GM23248 (cell line): ENCODE measurements at regions not wholly inside any gene's neighbourhood (a gene's known extent, or its start where the extent isn't known, plus 50 kb on each side); places are given as distances from the start of the nearest gene placed in this dataset.

Experiments
- DNase-seq: peaks from one replicate; pipeline ENCODE4 v3.0.0-alpha.2; 2015
- H2AFZ ChIP-seq: fragments of 200-600 bp; sonication (generic); 2 replicates; pipeline ENCODE4 v1.6.1; 2016; ENCODE audit warnings: antibody characterized with exemption
- H3F3A ChIP-seq: fragments of 200-600 bp; sonication (generic); 2 replicates; pipeline ENCODE4 v1.6.1; 2016; ENCODE audit warnings: mild to moderate bottlenecking, antibody characterized with exemption, mixed run types; ENCODE audit not compliant: insufficient read depth
- H3K27ac ChIP-seq: fragments of 200-600 bp; sonication (generic); 2 replicates; pipeline ENCODE4 v1.5.1; 2016; ENCODE audit warnings: mild to moderate bottlenecking
- H3K27me3 ChIP-seq: fragments of 200-600 bp; sonication (generic); replicated peaks from 2 replicates; pipeline ENCODE4 v1.6.1; 2016; ENCODE audit warnings: mild to moderate bottlenecking; ENCODE audit not compliant: insufficient read depth
- H3K36me3 ChIP-seq: fragments of 200-600 bp; sonication (generic); 2 replicates; pipeline ENCODE4 v1.6.1; 2016; ENCODE audit warnings: low read depth, mild to moderate bottlenecking
- H3K4me1 ChIP-seq: fragments of 200-600 bp; sonication (generic); 2 replicates; pipeline ENCODE4 v1.6.1; 2016; ENCODE audit warnings: mild to moderate bottlenecking; ENCODE audit not compliant: insufficient read depth
- H3K4me2 ChIP-seq: fragments of 200-600 bp; sonication (generic); one replicate; pipeline ENCODE4 v1.6.1; 2016; ENCODE audit warnings: mild to moderate bottlenecking; ENCODE audit not compliant: unreplicated experiment
- H3K4me3 ChIP-seq: fragments of 200-600 bp; sonication (generic); 2 replicates; pipeline ENCODE4 v1.5.1; 2016; ENCODE audit warnings: mild to moderate bottlenecking
- H3K79me2 ChIP-seq: fragments of 200-600 bp; sonication (generic); 2 replicates; pipeline ENCODE4 v1.6.1; 2016; ENCODE audit warnings: mild to moderate bottlenecking; ENCODE audit not compliant: insufficient read depth
- H3K9ac ChIP-seq: fragments of 200-600 bp; sonication (generic); 2 replicates; pipeline ENCODE4 v1.6.1; 2016; ENCODE audit warnings: mild to moderate bottlenecking
- H3K9me2 ChIP-seq: fragments of 200-600 bp; sonication (generic); 2 replicates; pipeline ENCODE4 v1.6.1; 2016; ENCODE audit warnings: mixed run types, mild to moderate bottlenecking, moderate library complexity; ENCODE audit not compliant: insufficient read depth
- H3K9me3 ChIP-seq: fragments of 200-600 bp; sonication (generic); one replicate; pipeline ENCODE4 v1.6.1; 2017; ENCODE audit warnings: low read depth
- H4K20me1 ChIP-seq: fragments of 200-600 bp; sonication (generic); 2 replicates; pipeline ENCODE4 v1.6.0; 2016; ENCODE audit not compliant: insufficient read depth
- EZH2 ChIP-seq: fragments of 200-600 bp; sonication (generic); IDR thresholded peaks from 2 replicates; pipeline ENCODE4 v1.6.1; 2018; ENCODE audit warnings: antibody characterized with exemption, mild to moderate bottlenecking; ENCODE audit not compliant: insufficient read depth, poor library complexity, severe bottlenecking
- EZH2phosphoT487 ChIP-seq: fragments of 200-600 bp; sonication (generic); IDR thresholded peaks from 2 replicates; pipeline ENCODE4 v1.6.1; 2018; ENCODE audit warnings: antibody characterized with exemption, moderate library complexity, mild to moderate bottlenecking, low read depth; ENCODE audit not compliant: insufficient read depth
- WGBS, 2 experiments: methylation state at CpG; one replicate each; pipeline ENCODE4 v1.1.6; 2015 to 2017; ENCODE audit warnings: low lambda C conversion rate in 2 of 2, low coverage in 1 of 2; ENCODE audit errors: missing lambda C conversion rate in 2 of 2; 5-methylcytosine and 5-hydroxymethylcytosine counted together
- in situ Hi-C: fragments of 300-500 bp; cut with MboI; formaldehyde crosslinking; loops from 2 replicates; pipeline ENCODE4 v1.15.0; 2020

DNA sequence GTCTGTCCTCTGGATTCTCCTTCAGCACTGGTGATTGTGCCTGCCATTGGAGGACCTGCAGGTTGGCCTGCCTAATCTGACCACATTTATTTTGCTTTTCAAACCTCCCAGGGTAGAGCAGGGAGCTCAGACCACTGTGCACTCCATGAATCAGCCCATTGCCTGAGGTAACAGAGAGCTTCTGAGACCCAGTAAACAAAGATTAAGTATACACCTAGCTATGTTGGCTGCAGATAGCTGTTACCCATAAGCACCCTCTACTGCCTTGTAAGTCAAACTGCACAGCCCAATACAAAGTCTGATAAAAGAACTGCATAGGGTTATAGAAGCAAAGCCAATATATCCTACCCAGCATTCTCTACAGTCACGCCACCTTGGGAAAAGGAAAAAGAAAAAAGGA, 338.7 kb downstream of the HTR1B start:
- in situ Hi-C loops = no loop called here
- Histone ChIP-seq H4K20me1 (no peaks in the 10 kb centered on the region), H3K4me1 (no peaks in the 10 kb centered on the region), H3K36me3 (no peaks in the 10 kb centered on the region), H3K79me2 (no peaks in the 10 kb centered on the region), H3K9ac (no peak overlapping the region), H3K9me3 (no peaks in the 10 kb centered on the region), H3F3A (no peaks in the 10 kb centered on the region), H3K4me2 (no peak overlapping the region), H3K27me3 (no peaks in the 10 kb centered on the region), H2AFZ (no peak overlapping the region), H3K27ac (no peak overlapping the region), H3K9me2 (no peaks in the 10 kb centered on the region), H3K4me3 (no peak overlapping the region)
- TF ChIP-seq EZH2phosphoT487 (no peak), EZH2 (no peak)
- 38% methylated on average over 1 of the region's 1 CpG for WGBS, 2 experiments
- peak; percentile 6 for DNase-seq

- Histone ChIP-seq H3K4me3 (no peak overlapping the region), H3K79me2 (no peaks in the 10 kb centered on the region), H3K27ac (no peak overlapping the region), H3F3A (no peaks in the 10 kb centered on the region), H3K9me2 (no peaks in the 10 kb centered on the region), H3K4me2 (no peak overlapping the region), H2AFZ (no peak overlapping the region), H4K20me1 (no peaks in the 10 kb centered on the region), H3K9me3 (no peaks in the 10 kb centered on the region), H3K36me3 (no peaks in the 10 kb centered on the region), H3K9ac (no peak overlapping the region), H3K27me3 (no peaks in the 10 kb centered on the region), H3K4me1 (no peaks in the 10 kb centered on the region)
- 64 to 68% methylated on average over 3 of the region's 3 CpGs for WGBS, 2 experiments
- in situ Hi-C loops = no loop called here
- TF ChIP-seq EZH2 (no peak), EZH2phosphoT487 (no peak)
- DNase-seq = no peak
Measured at GRCh38 chr6:77123527-77123926, 339.8 kb downstream of the HTR1B start.

- Histone ChIP-seq H3K9me2 (no peaks in the 10 kb centered on the region), H3K79me2 (no peaks in the 10 kb centered on the region), H3K4me3 (no peak overlapping the region), H4K20me1 (no peaks in the 10 kb centered on the region), H3K27me3 (no peaks in the 10 kb centered on the region), H3K36me3 (no peaks in the 10 kb centered on the region), H2AFZ (no peak overlapping the region), H3F3A (no peaks in the 10 kb centered on the region), H3K4me1 (no peaks in the 10 kb centered on the region), H3K9ac (no peak overlapping the region), H3K27ac (no peak overlapping the region), H3K9me3 (no peaks in the 10 kb centered on the region), H3K4me2 (no peak overlapping the region)
- DNase-seq = peak; percentile 4
- TF ChIP-seq EZH2 (no peak), EZH2phosphoT487 (no peak)
- in situ Hi-C loops = no loop called here
- WGBS, 2 experiments = 50 to 59% methylated on average over 4 of the region's 4 CpGs
Measured at GRCh38 chr6:77106992-77107391, 356.3 kb downstream of the HTR1B start.

DNA sequence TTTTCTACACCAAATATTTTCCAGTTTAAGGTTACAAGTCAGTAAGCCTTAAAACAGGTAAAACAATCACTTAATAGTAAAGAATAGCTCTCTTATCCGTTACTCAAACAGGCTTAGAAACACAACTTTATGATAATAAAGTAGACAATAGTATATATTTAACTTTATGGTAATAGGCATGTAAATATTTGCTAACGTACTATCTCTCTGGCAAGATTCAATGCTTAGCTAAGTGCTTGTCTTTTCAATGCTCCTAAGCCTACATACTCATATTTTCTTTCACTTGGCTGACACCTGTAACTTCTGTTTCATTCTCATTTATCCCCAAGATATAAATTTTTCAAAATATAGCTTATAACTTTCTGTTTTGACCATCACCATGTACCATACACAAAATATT, 358.2 kb downstream of the HTR1B start:
- Histone ChIP-seq H3K27ac (no peak overlapping the region), H3K4me2 (no peak overlapping the region), H2AFZ (no peak overlapping the region), H3K79me2 (no peaks in the 10 kb centered on the region), H3F3A (no peaks in the 10 kb centered on the region), H4K20me1 (no peaks in the 10 kb centered on the region), H3K27me3 (no peaks in the 10 kb centered on the region), H3K9me3 (no peaks in the 10 kb centered on the region), H3K4me3 (no peak overlapping the region), H3K36me3 (no peaks in the 10 kb centered on the region), H3K9ac (no peak overlapping the region), H3K9me2 (no peaks in the 10 kb centered on the region), H3K4me1 (no peaks in the 10 kb centered on the region)
- no peak for DNase-seq
- in situ Hi-C loops = no loop called here
- no peak for TF ChIP-seq EZH2
- TF ChIP-seq EZH2phosphoT487 = no peak
- 52 to 61% methylated on average over 2 of the region's 2 CpGs for WGBS, 2 experiments

DNA sequence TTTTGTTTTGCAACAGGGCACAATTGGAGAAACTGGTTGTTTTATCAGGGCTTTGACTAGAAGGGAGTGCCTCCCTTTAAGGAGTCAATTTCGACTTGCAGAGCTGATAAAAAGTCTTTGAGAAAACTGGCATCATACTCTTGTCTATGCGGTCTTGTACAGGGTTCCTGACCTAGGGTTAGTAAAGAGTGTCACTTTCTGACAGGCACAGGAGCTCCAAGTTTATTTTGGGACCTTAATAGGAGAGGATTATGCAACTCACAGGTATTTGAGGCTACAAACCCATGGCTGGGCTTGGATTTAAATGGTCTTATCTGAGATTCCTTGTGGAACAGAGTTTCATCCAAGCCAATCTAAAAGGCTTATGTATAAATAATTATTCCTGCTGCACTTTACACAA, 365.4 kb downstream of the HTR1B start:
- Histone ChIP-seq H3K36me3 (no peaks in the 10 kb centered on the region), H3K79me2 (no peaks in the 10 kb centered on the region), H3K9ac (no peak overlapping the region), H3K4me3 (no peak overlapping the region), H3F3A (no peaks in the 10 kb centered on the region), H3K27ac (no peak overlapping the region), H3K27me3 (no peaks in the 10 kb centered on the region), H2AFZ (no peak overlapping the region), H3K4me2 (no peak overlapping the region), H3K4me1 (no peaks in the 10 kb centered on the region), H4K20me1 (no peaks in the 10 kb centered on the region), H3K9me3 (no peaks in the 10 kb centered on the region), H3K9me2 (no peaks in the 10 kb centered on the region)
- no peak for DNase-seq
- TF ChIP-seq EZH2 (no peak), EZH2phosphoT487 (no peak)
- 51 to 52% methylated on average over 2 of the region's 2 CpGs for WGBS, 2 experiments
- in situ Hi-C loops = no loop called here
